PC-3 (cell line): ENCODE measurements at regions not wholly inside any gene's neighbourhood (a gene's known extent, or its start where the extent isn't known, plus 50 kb on each side); places are given as distances from the start of the nearest gene placed in this dataset.

Experiments
- EZH2phosphoT487 ChIP-seq: fragments of 300-600 bp; sonication (generic); IDR thresholded peaks from 2 replicates; pipeline ENCODE4 v1.6.1; 2018; ENCODE audit warnings: mild to moderate bottlenecking, antibody characterized with exemption, low read length, borderline replicate concordance
- TF ChIP-seq, protein P1 (sequence below): fragments of 300-600 bp; sonication (generic); conservative IDR thresholded peaks from 2 replicates; pipeline ENCODE4 v1.5.1; 2017; ENCODE audit warnings: antibody characterized with exemption, low read depth, mild to moderate bottlenecking, low read length

DNA sequence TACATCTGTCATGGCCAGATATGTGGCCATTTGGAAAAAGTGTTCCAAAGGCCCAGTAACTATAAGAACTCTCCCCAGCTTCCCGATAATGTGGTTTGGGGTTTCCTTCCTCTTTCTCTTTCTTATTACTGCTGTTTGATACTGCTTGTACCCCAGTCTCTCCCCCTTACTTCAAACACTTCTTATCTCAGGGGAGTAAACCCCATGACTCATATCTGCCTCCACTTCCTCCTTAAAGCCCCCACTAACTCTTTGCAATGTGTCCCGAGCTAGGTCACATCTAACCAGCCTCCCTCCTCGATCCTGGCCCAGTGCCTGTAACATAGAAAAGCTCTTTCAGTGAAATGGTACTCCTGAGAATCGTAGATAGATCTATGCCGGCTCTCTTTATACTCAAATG is 82.4 kb upstream of the STARD13 start:
- TF ChIP-seq, protein P1, sequence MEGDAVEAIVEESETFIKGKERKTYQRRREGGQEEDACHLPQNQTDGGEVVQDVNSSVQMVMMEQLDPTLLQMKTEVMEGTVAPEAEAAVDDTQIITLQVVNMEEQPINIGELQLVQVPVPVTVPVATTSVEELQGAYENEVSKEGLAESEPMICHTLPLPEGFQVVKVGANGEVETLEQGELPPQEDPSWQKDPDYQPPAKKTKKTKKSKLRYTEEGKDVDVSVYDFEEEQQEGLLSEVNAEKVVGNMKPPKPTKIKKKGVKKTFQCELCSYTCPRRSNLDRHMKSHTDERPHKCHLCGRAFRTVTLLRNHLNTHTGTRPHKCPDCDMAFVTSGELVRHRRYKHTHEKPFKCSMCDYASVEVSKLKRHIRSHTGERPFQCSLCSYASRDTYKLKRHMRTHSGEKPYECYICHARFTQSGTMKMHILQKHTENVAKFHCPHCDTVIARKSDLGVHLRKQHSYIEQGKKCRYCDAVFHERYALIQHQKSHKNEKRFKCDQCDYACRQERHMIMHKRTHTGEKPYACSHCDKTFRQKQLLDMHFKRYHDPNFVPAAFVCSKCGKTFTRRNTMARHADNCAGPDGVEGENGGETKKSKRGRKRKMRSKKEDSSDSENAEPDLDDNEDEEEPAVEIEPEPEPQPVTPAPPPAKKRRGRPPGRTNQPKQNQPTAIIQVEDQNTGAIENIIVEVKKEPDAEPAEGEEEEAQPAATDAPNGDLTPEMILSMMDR, result no peak
- no peak for TF ChIP-seq EZH2phosphoT487
